ENCODE measurements at regions not wholly inside any gene's neighbourhood (a gene's known extent, or its start where the extent isn't known, plus 50 kb on each side); places are given as distances from the start of the nearest gene placed in this dataset.
"Not testable (repeated sequence)": the region's sequence is repeated elsewhere in the genome, so short reads cannot be mapped to it uniquely, and the experiment has no call there.

DNA sequence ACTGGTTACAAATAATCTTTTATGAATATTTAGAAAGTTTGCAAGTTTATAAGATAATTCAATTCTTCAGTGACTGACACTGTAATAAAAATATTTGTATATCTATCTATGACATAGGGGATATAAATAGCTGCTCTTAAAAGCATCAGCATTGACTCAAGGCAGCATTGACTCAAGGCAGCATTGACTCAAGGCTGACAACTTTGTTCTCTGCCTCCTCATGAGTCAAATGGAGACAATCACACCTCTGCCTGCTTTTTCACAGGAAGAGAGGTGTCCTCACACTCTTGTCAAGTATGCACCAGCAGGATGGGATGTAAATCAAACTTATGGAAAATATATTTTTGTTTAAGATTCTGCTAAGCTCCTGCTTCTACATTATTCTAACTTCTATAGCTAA, 1173.1 kb downstream of the NSUN3 start:
- TF ChIP-seq, protein P1, sequence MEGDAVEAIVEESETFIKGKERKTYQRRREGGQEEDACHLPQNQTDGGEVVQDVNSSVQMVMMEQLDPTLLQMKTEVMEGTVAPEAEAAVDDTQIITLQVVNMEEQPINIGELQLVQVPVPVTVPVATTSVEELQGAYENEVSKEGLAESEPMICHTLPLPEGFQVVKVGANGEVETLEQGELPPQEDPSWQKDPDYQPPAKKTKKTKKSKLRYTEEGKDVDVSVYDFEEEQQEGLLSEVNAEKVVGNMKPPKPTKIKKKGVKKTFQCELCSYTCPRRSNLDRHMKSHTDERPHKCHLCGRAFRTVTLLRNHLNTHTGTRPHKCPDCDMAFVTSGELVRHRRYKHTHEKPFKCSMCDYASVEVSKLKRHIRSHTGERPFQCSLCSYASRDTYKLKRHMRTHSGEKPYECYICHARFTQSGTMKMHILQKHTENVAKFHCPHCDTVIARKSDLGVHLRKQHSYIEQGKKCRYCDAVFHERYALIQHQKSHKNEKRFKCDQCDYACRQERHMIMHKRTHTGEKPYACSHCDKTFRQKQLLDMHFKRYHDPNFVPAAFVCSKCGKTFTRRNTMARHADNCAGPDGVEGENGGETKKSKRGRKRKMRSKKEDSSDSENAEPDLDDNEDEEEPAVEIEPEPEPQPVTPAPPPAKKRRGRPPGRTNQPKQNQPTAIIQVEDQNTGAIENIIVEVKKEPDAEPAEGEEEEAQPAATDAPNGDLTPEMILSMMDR (IDR thresholded peaks at IDR 0.05), result no peak
- H3K4me1 Mint-ChIP-seq (ENCODE audit: low read depth), result no peaks in the 10 kb centered on the region
- H3K4me3 Mint-ChIP-seq, result no peak overlapping the region
- DNase-seq, result no peak
- peaks cover 43% of the 10 kb centered on the region for H3K9me3 Mint-ChIP-seq
- H3K27me3 Mint-ChIP-seq (ENCODE audit: insufficient read depth), result no peaks in the 10 kb centered on the region
- no peaks in the 10 kb centered on the region for H3K36me3 Mint-ChIP-seq (ENCODE audit: low read depth)
- no peak overlapping the region for H3K27ac Mint-ChIP-seq

DNA sequence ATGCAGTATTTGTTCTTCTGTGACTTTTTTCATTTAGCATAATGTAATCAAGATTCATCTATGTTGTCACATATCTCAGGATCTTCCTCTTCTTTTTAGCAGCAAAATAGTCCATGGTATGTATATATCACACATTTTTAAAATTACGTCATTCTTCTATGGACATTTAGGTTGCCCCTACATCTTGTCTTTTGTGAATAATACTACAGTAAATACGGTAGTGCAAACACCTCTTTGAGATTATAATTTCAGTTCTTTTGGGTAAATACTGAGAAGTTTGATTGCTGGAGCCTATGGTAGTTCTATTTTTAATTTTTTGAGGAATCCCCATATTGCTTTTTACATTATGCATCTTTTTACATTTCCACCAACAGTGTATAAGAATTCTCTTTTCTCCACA, 1174.9 kb downstream of the NSUN3 start:
- Mint-ChIP-seq H3K4me3 (no peak overlapping the region), H3K9me3 (peaks cover 50% of the 10 kb centered on the region), H3K4me1 (ENCODE audit: low read depth) (no peaks in the 10 kb centered on the region), H3K27ac (no peak overlapping the region), H3K27me3 (ENCODE audit: insufficient read depth) (no peaks in the 10 kb centered on the region), H3K36me3 (ENCODE audit: low read depth) (no peaks in the 10 kb centered on the region)
- TF ChIP-seq, protein P1 (IDR thresholded peaks at IDR 0.05), result no peak
- DNase-seq, result no peak

DNA sequence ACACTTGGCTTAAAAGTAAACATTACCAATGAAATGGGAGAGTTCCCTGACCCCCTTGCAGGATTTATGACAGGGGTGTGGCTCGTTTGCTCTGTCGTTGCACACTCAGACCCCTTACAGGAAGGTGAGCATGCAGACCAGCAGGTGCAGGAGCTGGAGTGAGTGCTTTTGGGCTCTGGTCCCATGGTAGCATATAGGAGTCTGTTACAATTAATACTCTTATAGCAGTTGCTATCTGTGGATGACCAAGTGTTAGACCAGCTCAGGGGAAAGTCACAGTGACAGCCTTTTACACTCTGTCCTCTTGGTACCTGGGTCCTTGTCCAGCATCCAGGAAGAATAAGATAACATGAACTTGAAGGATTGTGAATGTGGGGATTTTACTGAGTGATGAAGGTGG, 1177.5 kb downstream of the NSUN3 start:
- Mint-ChIP-seq H3K4me3 (no peak overlapping the region), H3K36me3 (ENCODE audit: low read depth) (no peaks in the 10 kb centered on the region), H3K27ac (no peak overlapping the region), H3K9me3 (peaks cover 46% of the 10 kb centered on the region), H3K27me3 (ENCODE audit: insufficient read depth) (no peaks in the 10 kb centered on the region), H3K4me1 (ENCODE audit: low read depth) (no peaks in the 10 kb centered on the region)
- TF ChIP-seq, protein P1 (IDR thresholded peaks at IDR 0.05), result no peak
- DNase-seq, result no peak

DNA sequence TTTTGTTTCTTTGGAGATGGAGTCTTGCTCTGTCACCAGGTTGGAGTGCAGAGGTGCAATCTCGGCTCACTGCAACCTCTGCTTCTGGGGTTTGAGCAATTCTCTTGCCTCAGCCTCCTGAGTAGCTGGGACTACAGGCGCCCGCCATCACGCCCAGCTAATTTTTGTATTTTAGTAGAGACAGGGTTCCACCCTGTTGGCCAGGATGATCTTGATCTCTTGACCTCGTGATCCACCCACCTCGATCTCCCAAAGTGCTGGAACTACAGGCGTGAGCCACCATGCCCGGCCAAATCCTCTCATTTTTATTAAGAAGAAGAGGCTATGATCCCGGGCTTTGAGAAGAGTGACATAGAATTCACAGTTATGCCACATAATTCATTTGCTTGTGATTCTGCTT, 1178.4 kb downstream of the NSUN3 start:
- H3K27me3 Mint-ChIP-seq (ENCODE audit: insufficient read depth), result not testable (repeated sequence)

DNA sequence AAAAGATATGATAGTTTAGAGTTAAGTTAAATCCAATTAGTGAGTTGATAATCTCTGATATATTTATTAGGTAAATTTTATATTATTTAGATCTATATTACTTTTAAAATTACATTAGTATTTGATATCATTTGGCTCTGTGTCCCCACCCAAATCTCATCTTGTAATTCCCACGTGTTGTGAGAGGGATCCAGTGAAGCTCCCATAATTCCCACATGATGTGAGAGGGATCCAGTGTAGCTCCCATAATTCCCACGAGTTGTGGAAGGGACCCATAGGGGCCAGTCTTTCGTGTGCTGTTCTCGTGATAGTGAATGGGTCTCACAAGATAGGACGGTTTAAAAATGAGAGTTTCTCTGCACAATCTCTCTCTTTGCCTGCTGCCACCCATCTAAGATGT, 1183.6 kb downstream of the NSUN3 start:
- Mint-ChIP-seq H3K4me3 (no peak overlapping the region), H3K9me3 (peaks cover 24% of the 10 kb centered on the region), H3K27me3 (ENCODE audit: insufficient read depth) (no peaks in the 10 kb centered on the region), H3K27ac (no peak overlapping the region), H3K4me1 (ENCODE audit: low read depth) (no peaks in the 10 kb centered on the region), H3K36me3 (ENCODE audit: low read depth) (no peaks in the 10 kb centered on the region)
- TF ChIP-seq, protein P1 (IDR thresholded peaks at IDR 0.05), result no peak
- DNase-seq, result no peak

More for the DNA sequence above, 1178.4 kb downstream of the NSUN3 start:
- H3K9me3 Mint-ChIP-seq, result peaks cover 47% of the 10 kb centered on the region
- not testable (repeated sequence) for DNase-seq; H3K4me1 Mint-ChIP-seq (ENCODE audit: low read depth); H3K36me3 Mint-ChIP-seq (ENCODE audit: low read depth); H3K4me3 Mint-ChIP-seq; H3K27ac Mint-ChIP-seq

DNA sequence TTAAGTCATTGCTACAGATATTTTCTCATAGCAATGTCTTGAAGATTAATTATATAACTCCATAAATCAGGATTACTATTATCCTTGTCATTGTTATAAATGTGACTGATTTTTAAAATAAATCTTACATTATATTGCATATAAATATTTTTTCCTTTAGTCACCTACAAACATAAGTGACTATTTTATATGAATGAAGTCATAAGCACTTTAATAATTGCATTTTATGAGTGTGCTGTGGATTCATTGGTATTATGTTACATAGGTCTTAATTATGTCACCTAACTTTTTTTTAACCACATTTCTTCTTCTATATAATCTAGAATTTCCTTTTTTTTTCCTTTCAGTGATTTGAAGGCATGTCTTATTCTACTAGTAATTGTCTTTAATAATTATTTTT, 1191.2 kb downstream of the NSUN3 start:
- DNase-seq, result no peak
- peaks cover 28% of the 10 kb centered on the region for H3K9me3 Mint-ChIP-seq
- H3K36me3 Mint-ChIP-seq (ENCODE audit: low read depth), result no peaks in the 10 kb centered on the region
- no peaks in the 10 kb centered on the region for H3K4me1 Mint-ChIP-seq (ENCODE audit: low read depth)
- no peak overlapping the region for H3K27ac Mint-ChIP-seq
- TF ChIP-seq, protein P1 (IDR thresholded peaks at IDR 0.05), result no peak
- H3K27me3 Mint-ChIP-seq (ENCODE audit: insufficient read depth), result no peaks in the 10 kb centered on the region
- no peak overlapping the region for H3K4me3 Mint-ChIP-seq

Measured in HFFc6 (cell line).